Esophagus muscularis mucosa (tissue), 4 donors: ENCODE measurements at regions not wholly inside any gene's neighbourhood (a gene's known extent, or its start where the extent isn't known, plus 50 kb on each side); places are given as distances from the start of the nearest gene placed in this dataset.
"Not testable (repeated sequence)": the region's sequence is repeated elsewhere in the genome, so short reads cannot be mapped to it uniquely, and the experiment has no call there.

Experiments
- DNase-seq: peaks from one replicate; pipeline ENCODE4 v3.0.0-alpha.2; 2017; ENCODE audit errors: extremely low spot score
- H3K27ac ChIP-seq, 4 donors: fragments of 200-600 bp; sonication (generic); replicated peaks in 1 of 4; 1 replicate in 3 of 4; 2 replicates in 1 of 4; pipeline ENCODE4 v1.5.1; 2016 to 2019; ENCODE audit warnings: mild to moderate bottlenecking in 1 of 4
- H3K27me3 ChIP-seq, 4 donors: fragments of 200-600 bp; sonication (generic); one replicate each; pipeline versions ENCODE4 v1.5.1 to v1.6.0; 2016 to 2019
- H3K36me3 ChIP-seq, 4 donors: fragments of 200-600 bp; sonication (generic); one replicate each; pipeline ENCODE4 v1.5.1; 2016 to 2019
- H3K4me1 ChIP-seq, 4 donors: fragments of 200-600 bp; sonication (generic); one replicate each; pipeline ENCODE4 v1.5.1; 2016 to 2019
- H3K4me3 ChIP-seq, 4 donors: fragments of 200-600 bp; sonication (generic); 1 replicate in 2 of 4; 2 replicates in 2 of 4; pipeline ENCODE4 v1.5.1; 2016 to 2019; ENCODE audit warnings: mild to moderate bottlenecking in 4 of 4, moderate library complexity in 1 of 4
- H3K9me3 ChIP-seq, 4 donors: fragments of 200-600 bp; sonication (generic); 1 replicate in 3 of 4; 2 replicates in 1 of 4; pipeline ENCODE4 v1.5.1; 2016 to 2019
- EP300 ChIP-seq: sonication (generic); formaldehyde crosslinking; IDR thresholded peaks from one replicate; pipeline ENCODE4 v1.6.1; 2017; ENCODE audit warnings: antibody characterized with exemption
- POLR2A ChIP-seq: fragments of 450-650 bp; IDR thresholded peaks from one replicate; pipeline ENCODE4 v1.6.1; 2017; ENCODE audit warnings: antibody characterized with exemption, moderate library complexity, mild to moderate bottlenecking, low read depth
- POLR2AphosphoS5 ChIP-seq, 2 donors: sonication (generic); formaldehyde crosslinking; IDR thresholded peaks; one replicate each; pipeline ENCODE4 v1.6.1; 2017; ENCODE audit warnings: antibody characterized with exemption in 2 of 2
- WGBS: methylation state at CpG from one replicate; pipeline ENCODE4 v1.1.5; 2018; 5-methylcytosine and 5-hydroxymethylcytosine counted together
- intact Hi-C: fragments of 100-400 bp; cut with DNase I; formaldehyde crosslinking; loops from one replicate; pipeline ENCODE4 v1.15.1; 2023
- TF ChIP-seq, protein P1 (sequence below), 3 experiments: fragments of 200-600 bp in 2 of 3; fragments of 450-650 bp in 1 of 3; sonication (generic) in 2 of 3; IDR thresholded peaks; one replicate each; pipeline ENCODE4 v1.5.1; 2017 to 2019; ENCODE audit warnings: antibody characterized with exemption in 3 of 3, mild to moderate bottlenecking in 2 of 3, moderate library complexity in 1 of 3

DNA sequence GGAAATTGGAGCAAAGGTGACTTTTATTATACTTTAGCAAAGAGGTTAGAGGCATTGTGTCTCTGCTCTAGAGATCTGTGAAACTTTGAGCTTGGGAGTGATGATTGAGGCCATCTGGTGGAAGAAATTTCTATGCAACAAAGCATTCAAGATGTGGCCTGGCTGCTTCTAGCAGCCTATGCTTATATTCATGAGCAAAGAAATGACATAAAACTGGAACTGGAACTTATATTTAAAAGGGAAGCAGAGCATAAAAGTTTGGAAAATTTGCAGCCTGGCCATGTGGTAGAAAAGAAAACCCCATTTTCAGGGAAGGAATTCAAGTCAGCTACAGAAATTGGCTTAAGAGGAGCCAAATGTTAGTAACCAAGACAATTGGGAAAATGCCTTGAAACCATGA lies 70.4 kb downstream of the SDR9C7 start:
- intact Hi-C loops, result no loop called here
- Histone ChIP-seq H3K27ac (no peak overlapping the region), H3K4me3 (no peak overlapping the region), H3K27me3 (peaks cover 0 to 6% (median 0%) of the 10 kb centered on the region in 4 donors), H3K9me3 (peaks cover 0 to 40% (median 28%) of the 10 kb centered on the region in 4 donors), H3K36me3 (no peaks in the 10 kb centered on the region), H3K4me1 (no peaks in the 10 kb centered on the region)
- TF ChIP-seq EP300 (no peak), POLR2AphosphoS5 (IDR thresholded peaks at IDR 0.05) (no peak), POLR2A (no peak)
- TF ChIP-seq, protein P1, sequence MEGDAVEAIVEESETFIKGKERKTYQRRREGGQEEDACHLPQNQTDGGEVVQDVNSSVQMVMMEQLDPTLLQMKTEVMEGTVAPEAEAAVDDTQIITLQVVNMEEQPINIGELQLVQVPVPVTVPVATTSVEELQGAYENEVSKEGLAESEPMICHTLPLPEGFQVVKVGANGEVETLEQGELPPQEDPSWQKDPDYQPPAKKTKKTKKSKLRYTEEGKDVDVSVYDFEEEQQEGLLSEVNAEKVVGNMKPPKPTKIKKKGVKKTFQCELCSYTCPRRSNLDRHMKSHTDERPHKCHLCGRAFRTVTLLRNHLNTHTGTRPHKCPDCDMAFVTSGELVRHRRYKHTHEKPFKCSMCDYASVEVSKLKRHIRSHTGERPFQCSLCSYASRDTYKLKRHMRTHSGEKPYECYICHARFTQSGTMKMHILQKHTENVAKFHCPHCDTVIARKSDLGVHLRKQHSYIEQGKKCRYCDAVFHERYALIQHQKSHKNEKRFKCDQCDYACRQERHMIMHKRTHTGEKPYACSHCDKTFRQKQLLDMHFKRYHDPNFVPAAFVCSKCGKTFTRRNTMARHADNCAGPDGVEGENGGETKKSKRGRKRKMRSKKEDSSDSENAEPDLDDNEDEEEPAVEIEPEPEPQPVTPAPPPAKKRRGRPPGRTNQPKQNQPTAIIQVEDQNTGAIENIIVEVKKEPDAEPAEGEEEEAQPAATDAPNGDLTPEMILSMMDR (IDR thresholded peaks at IDR 0.05), result no peak
- DNase-seq, result no peak

DNA sequence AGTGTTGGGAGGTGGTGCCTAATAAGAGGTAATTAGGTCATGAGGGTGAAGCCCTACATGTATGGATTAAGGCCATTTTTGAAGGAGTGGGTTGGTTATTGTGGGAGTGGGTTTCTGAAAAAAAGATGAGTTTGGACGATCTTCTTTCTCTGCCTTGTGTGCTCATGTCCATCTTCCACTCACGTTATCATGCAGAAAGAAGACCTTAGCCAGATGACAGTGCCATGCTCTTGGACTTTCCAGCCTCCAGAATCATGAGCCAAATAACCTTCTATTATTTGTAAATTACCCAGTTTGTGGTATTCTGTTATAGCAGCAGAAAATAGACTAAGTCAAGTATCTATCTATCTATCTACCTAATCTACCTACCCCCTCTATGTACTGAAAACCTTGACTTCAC lies 71.9 kb downstream of the SDR9C7 start:
- Histone ChIP-seq H3K27me3 (peaks cover 0 to 12% (median 0%) of the 10 kb centered on the region in 4 donors), H3K9me3 (peaks cover 0 to 40% (median 28%) of the 10 kb centered on the region in 4 donors), H3K36me3 (no peaks in the 10 kb centered on the region), H3K27ac (no peak overlapping the region), H3K4me3 (no peak overlapping the region), H3K4me1 (no peaks in the 10 kb centered on the region)
- no peak for TF ChIP-seq POLR2A
- TF ChIP-seq, protein P1 (IDR thresholded peaks at IDR 0.05), result no peak
- no peak for TF ChIP-seq EP300
- no peak for TF ChIP-seq POLR2AphosphoS5 (IDR thresholded peaks at IDR 0.05)
- WGBS, result 68% methylated on average over 2 of the region's 2 CpGs
- intact Hi-C loops, result no loop called here
- no peak for DNase-seq

DNA sequence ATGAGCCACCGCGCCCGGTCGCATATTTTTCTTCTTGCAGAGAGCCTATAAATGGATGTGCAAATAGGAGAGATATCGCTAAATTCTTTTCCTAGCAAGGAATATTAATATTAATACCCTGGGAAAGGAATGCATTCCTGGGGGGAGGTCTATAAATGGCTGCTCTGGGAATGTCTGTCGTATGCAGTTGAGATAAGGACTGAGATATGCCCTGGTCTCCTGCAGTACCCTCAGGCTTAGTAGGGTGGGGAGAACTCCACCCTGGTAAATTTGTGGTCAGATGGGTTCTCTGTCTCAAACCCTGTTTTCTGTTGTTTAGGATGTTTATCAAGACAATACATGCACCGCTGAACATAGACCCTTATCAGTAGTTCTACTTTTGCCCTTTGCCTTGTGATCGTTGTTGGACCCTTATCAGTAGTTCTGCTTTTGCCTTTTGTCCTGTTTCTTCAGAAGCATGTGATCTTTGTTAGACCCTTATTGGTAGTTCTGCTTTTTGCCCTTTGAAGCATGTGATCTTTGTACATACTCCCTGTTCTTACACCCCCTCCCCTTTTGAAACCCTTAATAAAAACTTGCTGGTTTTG lies 80.7 kb downstream of the SDR9C7 start:
- DNase-seq, H3K4me1 ChIP-seq, intact Hi-C loops, H3K4me3 ChIP-seq, H3K27ac ChIP-seq, H3K36me3 ChIP-seq, H3K27me3 ChIP-seq, H3K9me3 ChIP-seq: not testable (repeated sequence)
- 83% methylated on average over 8 of the region's 8 CpGs for WGBS

DNA sequence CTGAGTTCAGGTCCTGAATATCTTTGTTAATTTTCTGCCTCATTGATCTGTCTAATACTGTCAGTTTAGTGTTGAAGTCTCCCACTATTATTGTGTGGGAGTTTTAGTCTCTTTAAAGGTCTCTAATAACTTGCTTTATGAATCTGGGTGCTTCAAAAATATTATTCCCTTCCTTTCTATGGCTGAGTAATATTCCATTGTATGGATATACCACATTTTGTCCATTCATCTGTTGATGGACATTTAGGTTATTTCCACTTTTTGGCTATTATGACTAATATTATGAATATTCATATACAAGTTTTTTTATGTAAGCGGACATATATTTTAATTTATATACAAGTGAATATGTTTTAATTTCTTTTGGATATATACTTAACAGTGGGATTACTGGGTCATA lies 82.7 kb downstream of the SDR9C7 start:
- TF ChIP-seq POLR2A (no peak), POLR2AphosphoS5 (IDR thresholded peaks at IDR 0.05) (no peak), EP300 (no peak)
- TF ChIP-seq, protein P1 (IDR thresholded peaks at IDR 0.05), result no peak
- 95% methylated on average over 1 of the region's 1 CpG for WGBS
- intact Hi-C loops, result no loop called here
- Histone ChIP-seq H3K4me3 (no peak overlapping the region), H3K9me3 (peaks cover 0 to 9% (median 6%) of the 10 kb centered on the region in 4 donors), H3K4me1 (no peaks in the 10 kb centered on the region), H3K36me3 (no peaks in the 10 kb centered on the region), H3K27me3 (no peaks in the 10 kb centered on the region), H3K27ac (no peak overlapping the region)
- DNase-seq, result no peak

DNA sequence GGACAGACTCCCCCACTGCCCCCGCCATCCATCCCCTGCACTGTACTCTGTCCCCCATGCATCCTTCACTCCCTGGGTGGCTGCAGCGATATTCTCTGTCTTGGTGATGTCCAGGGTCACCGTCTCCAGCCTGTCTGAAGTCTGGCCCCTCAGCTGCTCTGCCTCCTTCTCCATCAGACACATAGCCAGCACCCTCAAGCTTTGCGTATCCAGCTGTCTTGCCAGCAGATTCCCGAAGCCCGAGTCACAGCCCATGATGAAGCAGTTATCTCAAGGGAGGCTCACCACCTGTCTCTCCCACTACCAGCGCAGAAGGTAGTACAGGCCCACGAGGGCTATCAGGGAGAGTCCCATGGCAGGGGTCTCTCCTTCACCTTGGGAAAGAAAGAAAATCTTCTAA lies 77.8 kb downstream of the HSD17B6 start:
- TF ChIP-seq POLR2A (no peak), POLR2AphosphoS5 (IDR thresholded peaks at IDR 0.05) (no peak), EP300 (no peak)
- TF ChIP-seq, protein P1 (IDR thresholded peaks at IDR 0.05), result no peak
- 84% methylated on average over 8 of the region's 8 CpGs for WGBS
- peaks cover 6 to 16% (median 11%) of the 10 kb centered on the region in 4 donors for H3K4me1 ChIP-seq
- no peak overlapping the region for H3K4me3 ChIP-seq
- no peak overlapping the region for H3K27ac ChIP-seq
- no peak for DNase-seq
- intact Hi-C loops, result no loop called here
- H3K9me3 ChIP-seq, result no peaks in the 10 kb centered on the region
- H3K27me3 ChIP-seq, result no peaks in the 10 kb centered on the region
- H3K36me3 ChIP-seq, result no peaks in the 10 kb centered on the region
